ENCODE measurements at regions not wholly inside any gene's neighbourhood (a gene's known extent, or its start where the extent isn't known, plus 50 kb on each side); places are given as distances from the start of the nearest gene placed in this dataset.

GRCh38 chr15:39253552-39253951 lies 327.3 kb upstream of the THBS1 start:
- TF ChIP-seq CREB5 (CRISPR knock-in tag; IDR thresholded peaks at IDR 0.05; ENCODE audit: low read depth) (no peak), ZFP30 (CRISPR knock-in tag; IDR thresholded peaks at IDR 0.05) (no peak), BACH2 (CRISPR knock-in tag; IDR thresholded peaks at IDR 0.05; ENCODE audit: borderline replicate concordance) (no peak)
